ENCODE measurements at regions not wholly inside any gene's neighbourhood (a gene's known extent, or its start where the extent isn't known, plus 50 kb on each side); places are given as distances from the start of the nearest gene placed in this dataset.

DNA sequence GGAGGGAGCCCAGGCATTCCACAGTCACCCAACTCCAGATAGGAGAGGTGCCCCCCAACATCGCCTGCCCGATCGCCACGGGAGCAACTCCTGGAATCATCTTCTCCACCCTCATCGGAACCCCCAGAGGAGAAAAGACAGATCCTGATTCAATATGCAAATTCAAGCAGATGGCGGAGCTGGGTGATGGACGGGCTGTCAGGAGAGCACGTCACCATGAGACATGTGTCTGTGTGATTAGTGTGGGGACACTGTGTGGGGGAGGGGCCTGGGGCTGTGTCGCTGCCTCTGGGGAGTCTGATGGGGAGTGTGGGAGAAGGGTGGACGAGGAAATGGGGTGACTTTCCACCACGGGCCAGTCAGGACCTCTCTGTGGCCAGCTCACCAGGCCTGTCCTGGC, 90.2 kb upstream of the CSF3R start:
- no peak for DNase-seq

GRCh38 chr1:36572142-36572715, 89.5 kb upstream of the CSF3R start:
- no peak for DNase-seq

DNA sequence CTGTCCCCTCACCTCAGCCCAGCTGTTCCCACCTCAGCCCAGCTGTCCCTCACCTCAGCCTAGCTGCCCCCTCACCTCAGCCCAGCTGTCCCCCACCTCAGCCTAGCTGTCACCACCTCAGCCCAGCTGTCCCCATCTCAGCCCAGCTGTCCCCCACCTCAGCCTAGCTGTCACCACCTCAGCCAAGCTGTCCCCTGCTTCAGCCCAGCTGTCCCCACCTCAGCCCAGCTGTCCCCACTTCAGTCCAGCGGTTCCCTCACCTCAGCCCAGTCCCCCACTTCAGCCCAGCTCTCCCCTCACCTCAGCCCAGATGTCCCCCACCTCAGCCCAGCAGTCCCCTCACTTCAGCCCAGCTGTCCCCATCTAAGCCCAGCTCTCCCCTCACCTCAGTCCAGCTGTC, 88.4 kb upstream of the CSF3R start:
- DNase-seq: no peak

- DNase-seq: no peak
Observed at GRCh38 chr1:36570478-36571060, 87.9 kb upstream of the CSF3R start.

- DNase-seq: no peak
Observed at GRCh38 chr1:36570006-36570405, 87.3 kb upstream of the CSF3R start.

GRCh38 chr1:36567601-36568341, 85.1 kb upstream of the CSF3R start:
- DNase-seq: no peak

- DNase-seq: no peak
Observed at GRCh38 chr1:36565576-36566501, 83.1 kb upstream of the CSF3R start.

DNA sequence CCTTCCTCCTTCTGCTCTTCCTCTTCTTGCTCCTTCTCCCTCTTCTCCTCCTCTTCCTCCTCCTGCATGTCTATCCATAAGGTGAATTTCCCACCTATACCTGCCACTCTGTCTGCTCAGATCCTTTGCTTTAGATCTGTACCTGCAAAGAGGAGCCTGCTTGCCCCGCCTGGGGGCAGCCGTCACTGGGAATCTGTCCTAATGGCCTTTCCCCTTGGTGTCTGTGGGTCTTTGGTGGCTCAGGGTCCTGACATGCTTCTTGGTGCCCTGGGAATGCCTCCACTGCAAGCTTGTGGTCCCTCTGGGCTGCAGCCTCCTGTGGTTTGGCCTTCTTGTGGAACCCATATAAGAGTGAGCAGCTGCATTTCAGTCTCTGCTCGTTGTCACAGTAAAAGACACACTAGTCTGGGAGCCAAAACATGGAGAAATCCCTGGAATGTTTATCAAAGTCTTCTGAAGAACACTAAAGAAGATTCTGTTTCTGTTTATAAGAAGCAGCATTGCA, 79.5 kb upstream of the CSF3R start:
- no peak for DNase-seq

- DNase-seq: no peak
Observed at GRCh38 chr1:36561361-36561724, 78.6 kb upstream of the CSF3R start.

GRCh38 chr1:36560621-36561360, 78.1 kb upstream of the CSF3R start:
- no peak for DNase-seq

GRCh38 chr1:36560177-36560576, 77.5 kb upstream of the CSF3R start:
- DNase-seq: no peak

- no peak for DNase-seq
Observed at GRCh38 chr1:36559061-36559460, 76.3 kb upstream of the CSF3R start.

DNA sequence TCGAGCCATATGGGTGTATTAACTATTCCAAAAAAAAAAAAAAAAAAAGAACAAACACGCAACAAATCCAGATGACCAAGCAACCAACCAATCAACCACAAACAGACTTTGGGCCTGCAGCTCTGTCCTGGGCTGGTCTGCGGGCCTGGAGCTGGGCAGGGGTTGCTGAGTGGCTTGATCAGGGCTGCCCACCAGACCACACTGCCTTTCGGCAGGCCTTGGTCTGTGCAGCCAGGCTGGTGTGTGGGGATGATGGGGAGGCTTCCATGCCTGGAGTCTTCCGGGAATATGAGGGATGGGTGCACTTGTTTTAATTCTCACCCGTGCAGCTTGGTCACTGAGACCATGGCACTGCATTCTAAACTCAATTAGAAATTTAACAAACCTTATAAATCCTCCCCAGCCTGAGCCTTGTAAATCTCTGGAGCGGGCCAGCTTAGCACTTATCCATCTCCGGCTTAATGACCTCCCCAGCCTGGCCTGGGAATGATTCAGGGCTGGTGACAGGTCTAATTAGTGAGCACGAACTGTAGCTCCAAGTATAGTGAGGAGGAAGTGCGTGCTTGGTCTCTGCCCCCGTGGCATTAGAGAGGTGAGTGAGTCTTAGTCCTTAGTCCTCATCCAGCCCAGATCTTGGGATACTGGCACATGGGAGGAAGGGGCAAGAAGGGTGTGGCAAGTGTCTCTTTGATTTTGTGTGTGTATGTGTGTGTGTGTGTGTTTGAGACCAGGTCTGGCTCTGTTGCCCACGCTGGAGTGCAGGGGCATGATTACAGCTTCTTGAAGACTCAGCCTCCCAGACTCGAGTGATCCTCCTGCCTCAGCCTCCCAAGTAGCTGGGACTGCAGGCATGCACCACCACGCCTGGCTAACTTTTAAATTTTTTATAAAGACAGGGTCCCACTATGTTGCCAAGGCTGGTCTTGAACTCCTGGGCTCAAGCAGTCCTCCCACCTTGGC, 74.6 kb upstream of the CSF3R start:
- DNase-seq: no peak

GRCh38 chr1:36555041-36555440, 72.3 kb upstream of the CSF3R start:
- no peak for DNase-seq

- DNase-seq: no peak
Observed at GRCh38 chr1:36554323-36554628, 71.6 kb upstream of the CSF3R start.

DNA sequence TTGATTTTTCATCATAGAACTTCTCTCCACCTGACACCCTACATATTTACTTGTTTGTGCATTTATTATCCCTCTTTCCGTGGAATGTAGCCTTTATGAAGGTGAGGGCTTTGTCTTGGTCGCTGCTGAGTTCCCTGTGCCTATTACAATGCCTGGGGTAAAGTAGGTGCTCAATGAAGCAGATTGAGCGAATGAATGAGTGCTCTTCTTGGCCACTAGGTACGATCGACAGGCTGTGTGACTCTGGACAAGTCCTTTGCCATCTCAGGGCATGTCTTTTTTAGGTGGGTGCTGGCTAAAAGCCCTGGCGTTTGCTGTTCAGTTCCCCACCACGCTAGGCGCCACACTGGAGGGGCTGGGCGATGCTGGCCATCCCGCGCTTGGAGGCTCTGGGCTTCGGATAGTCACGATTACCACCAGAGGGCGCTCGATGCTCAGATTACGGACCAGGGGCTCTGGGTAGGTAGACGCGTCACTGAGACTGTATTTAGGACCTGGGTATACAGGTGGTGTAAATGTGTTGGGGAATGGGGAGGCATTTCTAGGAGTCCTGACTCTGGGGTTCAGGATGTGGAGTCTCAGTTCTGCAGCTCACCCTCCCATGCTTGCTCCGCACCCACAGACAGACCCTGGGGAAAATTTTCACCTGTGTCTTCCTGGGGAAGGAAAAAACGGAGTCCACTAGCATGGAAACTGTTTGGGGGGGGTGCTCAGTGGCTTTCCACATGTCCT, 71.0 kb upstream of the CSF3R start:
- peak; percentile 77 for DNase-seq

DNA sequence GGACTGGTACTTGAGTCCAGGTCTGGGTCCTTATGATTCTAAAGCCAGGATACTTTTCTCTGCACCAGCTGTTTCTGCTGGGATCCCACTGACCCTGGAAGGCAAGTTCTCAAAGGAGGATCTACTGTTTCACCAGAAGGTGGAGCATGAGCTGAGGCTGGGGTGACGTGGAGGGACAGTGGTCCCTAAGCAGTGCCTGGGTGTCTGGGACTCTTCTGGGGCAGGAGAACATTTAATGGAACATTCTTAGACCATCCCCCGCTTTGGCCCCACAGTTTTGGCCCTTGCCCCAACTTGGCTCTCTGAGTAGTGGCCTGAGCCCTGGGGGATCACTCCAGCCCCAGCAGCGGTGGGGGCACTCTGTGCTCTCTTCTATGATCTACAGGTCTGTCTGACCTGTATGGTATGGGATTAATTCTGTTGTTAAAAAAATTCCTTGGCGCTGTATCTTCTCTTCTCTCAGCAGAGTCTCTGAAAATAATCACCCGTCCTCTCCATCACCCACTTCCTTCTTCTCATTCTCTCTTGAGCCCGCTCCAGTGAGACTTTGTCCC, 60.3 kb upstream of the CSF3R start:
- no peak for DNase-seq

- no peak for DNase-seq
Observed at GRCh38 chr1:36542024-36542961, 59.6 kb upstream of the CSF3R start.

GRCh38 chr1:36540056-36540455, 57.3 kb upstream of the CSF3R start:
- DNase-seq: no peak
